NCI-H1048 (cell line): ENCODE measurements at regions not wholly inside any gene's neighbourhood (a gene's known extent, or its start where the extent isn't known, plus 50 kb on each side); places are given as distances from the start of the nearest gene placed in this dataset.
"Not testable (repeated sequence)": the region's sequence is repeated elsewhere in the genome, so short reads cannot be mapped to it uniquely, and the experiment has no call there.

ENCODE experiments used
- DNase-seq: peaks from one replicate; lab custom pipeline; 2025; lab: John Stamatoyannopoulos, UW

DNA sequence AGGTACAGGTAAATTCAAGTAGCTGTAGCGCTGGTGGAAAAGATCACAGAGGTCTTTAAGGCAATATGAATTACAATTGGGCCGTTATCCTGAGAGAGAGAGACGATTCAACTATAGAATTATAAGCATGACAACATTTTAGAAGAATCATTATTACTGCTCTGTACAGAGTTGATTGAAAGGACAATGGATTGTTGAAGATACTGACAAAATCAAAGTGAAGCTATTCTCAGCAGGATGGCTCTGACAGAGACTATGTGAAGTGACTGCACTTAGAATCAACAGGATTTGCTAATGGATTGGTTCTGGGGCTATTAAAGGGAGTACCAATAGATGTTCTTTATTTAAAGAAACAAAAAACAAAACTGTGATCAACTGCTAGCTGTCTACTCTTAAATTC, 634.8 kb upstream of the GRM3 start:
- DNase-seq = no peak

- no peak for DNase-seq
Measured at GRCh38 chr7:86006909-86007308, 636.8 kb upstream of the GRM3 start.

DNA sequence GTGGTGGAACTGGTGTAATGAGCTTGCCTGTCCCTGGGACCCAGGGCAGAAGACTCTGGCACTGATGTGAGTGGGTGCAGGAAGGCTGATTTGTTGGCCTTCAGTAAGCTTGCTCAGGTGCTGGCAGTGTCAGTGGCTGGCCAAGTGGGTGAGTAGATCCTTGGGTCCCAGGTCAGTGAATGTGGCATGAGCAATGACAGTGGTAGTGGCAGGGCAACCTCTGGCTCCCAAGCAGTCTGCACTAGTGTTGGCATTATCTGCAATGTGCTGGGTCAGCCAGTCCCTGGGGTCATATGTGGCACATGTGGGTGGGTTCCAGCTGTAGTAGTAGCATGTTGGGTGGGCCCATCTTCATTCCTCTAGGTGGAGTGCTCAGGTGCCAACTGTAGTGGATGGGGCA, 640.9 kb upstream of the GRM3 start:
- no peak for DNase-seq

- DNase-seq = no peak
Measured at GRCh38 chr7:85997515-85997914, 646.2 kb upstream of the GRM3 start.

DNA sequence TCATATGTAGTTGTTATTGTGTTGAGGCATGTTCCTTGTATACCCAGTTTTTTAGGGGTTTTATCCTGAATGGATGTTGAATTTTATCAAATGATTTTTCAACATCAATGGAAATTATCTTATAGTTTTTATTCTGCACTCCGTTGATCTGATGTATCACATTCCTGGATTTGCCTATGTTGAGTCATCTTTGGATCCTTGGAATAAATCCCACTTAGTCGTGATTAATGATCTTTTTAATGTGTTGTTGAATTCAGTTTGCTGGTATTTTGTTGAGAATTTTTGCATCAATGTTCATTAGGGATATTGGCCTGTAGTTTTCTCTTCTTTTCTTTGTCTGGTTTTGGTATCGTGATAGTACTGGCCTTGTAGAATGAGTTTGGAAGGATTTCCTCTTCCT, 648.6 kb upstream of the GRM3 start:
- no peak for DNase-seq

GRCh38 chr7:85980740-85981139, 663.0 kb upstream of the GRM3 start:
- no peak for DNase-seq

GRCh38 chr7:85974176-85974575, 669.5 kb upstream of the GRM3 start:
- DNase-seq = no peak

- no peak for DNase-seq
Measured at GRCh38 chr7:85972504-85973141, 671.1 kb upstream of the GRM3 start.

DNA sequence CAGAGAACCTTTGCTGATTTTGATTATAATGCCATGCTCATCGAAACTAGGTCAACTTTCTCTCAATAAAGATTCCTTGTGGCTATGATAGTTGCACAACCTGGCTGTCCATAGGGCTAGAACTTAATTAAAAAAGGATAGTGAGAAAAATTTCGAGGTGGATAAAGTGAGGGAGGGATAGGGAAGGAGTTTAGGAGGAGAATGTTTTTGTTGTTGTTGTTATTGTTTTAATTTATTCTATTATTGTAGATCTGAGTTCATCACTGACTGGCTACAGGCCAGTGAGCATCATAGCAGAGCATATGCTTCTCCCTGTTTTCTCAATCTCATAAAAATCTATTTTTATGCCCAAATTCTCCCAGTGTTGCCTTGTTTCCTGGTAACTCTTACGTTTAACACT, 688.7 kb upstream of the GRM3 start:
- DNase-seq = no peak

DNA sequence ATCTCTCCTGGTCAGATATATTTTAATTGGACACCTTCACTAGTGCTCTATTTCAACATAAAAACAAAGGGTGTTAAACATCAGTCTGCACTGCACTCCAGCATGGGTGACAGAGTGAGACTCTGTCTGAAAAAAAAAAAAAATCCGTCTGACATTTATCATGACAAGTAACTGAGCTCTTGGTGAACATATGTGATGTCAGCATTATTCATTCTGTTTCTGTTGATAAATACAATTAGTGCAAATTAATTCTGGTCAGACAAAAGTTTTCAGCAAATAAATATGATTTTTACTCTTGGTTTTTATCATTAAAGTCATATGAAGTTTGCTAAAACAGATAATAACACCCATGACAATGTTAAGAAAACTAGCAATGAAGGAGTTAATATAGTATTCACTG, 692.8 kb upstream of the GRM3 start:
- DNase-seq = no peak

- no peak for DNase-seq
Measured at GRCh38 chr7:85950418-85950817, 693.3 kb upstream of the GRM3 start.

GRCh38 chr7:85947767-85948166, 695.9 kb upstream of the GRM3 start:
- no peak for DNase-seq

DNA sequence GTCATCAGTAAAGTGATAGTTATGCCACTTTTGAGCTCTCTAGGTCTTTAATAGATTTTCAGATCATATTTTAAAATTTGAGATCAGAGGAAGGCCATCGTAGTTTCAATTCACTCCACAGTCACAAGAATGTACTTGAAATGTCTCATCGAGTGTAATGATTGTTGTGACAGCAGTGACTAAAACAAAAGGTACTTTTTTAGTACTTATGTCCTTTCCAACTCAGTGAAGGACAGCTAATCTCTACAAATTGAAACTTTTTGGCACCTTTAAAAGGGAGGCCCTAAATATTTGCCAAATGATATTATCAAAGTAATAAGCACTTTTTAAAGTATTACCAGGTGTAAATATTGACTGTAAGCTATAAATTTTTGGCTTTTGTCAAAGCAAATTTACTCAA, 702.9 kb upstream of the GRM3 start:
- no peak for DNase-seq

- no peak for DNase-seq
Measured at GRCh38 chr7:85931919-85932318, 711.8 kb upstream of the GRM3 start.

DNA sequence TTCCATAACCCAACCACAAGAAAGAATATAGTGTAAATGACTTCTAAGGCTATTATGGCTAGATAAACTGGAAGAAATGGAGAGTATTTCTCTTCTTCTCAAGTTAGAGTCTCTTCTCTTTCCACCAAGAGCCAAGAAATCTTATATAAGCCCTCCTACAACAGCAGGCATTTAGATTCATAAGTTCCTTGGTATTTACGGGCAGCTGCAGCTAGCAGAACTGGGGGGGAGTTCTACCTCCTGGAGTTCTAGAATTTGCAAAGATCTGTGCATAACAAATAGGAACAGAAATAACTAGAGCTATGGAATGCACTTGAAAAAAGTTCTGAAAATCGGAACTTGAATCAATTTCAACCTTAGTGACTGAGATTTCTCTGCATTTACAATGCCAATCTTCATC, 715.2 kb upstream of the GRM3 start:
- no peak for DNase-seq

- no peak for DNase-seq
Measured at GRCh38 chr7:85927226-85927625, 716.5 kb upstream of the GRM3 start.

- no peak for DNase-seq
Measured at GRCh38 chr7:85924062-85924461, 719.6 kb upstream of the GRM3 start.

GRCh38 chr7:85916016-85916415, 727.7 kb upstream of the GRM3 start:
- no peak for DNase-seq

DNA sequence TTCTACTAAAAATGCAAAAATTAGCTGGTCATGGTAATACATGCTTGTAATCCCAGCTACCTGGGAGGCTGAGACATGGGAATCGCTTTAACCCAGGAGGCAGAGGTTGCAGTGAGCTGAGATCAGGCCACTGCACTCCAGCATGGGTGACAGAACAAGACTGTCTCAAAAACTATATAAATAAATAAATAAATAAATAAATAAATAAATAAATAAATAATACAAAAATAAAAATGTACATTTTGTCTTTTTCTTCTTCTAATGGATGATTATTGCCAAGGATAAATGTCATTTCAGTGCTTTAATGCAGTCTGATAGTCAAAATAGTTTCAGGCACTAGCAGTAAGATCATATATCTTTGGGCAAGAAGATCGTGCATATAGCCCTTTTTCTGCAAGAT, 727.6 kb upstream of the SEMA3D start:
- no peak for DNase-seq

DNA sequence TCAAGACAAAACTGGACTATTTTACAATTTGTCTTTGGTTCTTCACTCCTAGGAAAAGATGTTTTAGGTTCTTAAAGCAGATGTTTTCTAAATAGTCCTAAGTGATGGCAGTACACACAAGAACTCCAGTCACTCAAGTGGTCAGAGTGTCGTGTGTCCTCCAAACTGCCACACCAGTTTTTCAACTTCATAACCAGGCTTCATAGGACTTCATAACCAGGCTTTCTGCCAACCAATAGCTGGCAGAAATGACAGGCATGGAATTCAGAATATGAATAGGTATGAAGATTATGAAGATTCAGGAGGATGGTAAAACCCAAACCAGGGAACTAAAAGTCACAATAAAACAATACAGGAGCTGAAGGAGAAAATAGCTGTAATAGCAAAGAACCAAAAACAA, 721.2 kb upstream of the SEMA3D start:
- no peak for DNase-seq

DNA sequence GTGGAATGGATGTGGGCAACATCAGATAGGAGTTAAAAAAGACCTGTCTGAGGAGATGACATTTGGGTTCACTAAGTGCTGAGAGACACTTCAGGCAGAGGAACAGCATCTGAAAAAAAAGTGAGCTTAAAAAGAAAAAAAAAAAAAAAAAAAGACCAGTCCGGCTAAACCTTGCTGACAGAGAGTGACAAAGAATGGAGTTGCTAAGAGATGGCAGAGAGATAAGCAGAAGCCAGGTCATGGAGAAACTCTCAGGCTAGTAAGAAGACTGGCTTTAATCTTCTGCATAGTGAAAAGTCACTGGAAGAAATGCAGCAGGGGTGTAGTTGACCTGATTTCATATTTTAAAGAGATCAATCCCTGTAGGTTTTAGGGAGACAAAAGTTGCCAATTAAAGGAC, 711.1 kb upstream of the SEMA3D start:
- DNase-seq = no peak

GRCh38 chr7:85896531-85896930, 709.7 kb upstream of the SEMA3D start:
- no peak for DNase-seq

DNA sequence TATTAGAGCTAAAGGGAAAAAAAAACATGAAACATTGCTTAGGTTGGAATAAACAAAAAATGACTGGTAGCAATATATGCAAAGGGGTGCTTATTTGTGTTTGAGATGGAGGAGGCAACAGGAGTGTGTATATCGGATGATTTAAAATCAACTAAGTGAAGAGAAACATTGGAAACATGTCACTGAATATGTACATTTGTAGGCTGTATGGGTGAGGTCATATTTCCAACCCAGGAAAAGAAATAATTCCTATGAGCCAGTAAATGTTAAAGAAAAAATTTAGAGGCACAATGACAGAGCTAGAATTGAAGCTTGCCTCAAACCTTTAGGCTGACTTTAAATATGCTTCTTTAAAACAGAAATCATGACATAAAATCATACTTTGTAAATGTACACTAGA, 709.0 kb upstream of the SEMA3D start:
- no peak for DNase-seq

DNA sequence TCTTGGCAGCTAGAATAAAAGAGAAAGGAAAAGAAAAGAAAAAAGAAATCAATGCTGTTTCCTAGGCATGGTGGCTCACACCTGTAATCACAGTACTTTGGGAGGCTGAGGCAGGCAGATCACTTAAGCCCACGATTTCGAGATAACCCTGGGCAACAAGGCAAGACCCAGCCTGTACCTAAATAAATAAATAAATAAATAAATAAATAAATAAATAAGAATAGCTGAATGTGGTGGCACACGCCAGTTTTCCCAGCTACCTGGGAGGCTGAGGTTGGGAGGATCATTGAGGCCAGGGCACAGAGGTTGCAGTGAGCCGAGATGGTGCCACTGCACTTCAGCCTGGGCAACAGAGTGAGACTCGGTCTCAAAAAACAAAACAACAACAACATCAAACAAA, 705.0 kb upstream of the SEMA3D start:
- DNase-seq = not testable (repeated sequence)
